Skeletal muscle cell (primary cell): ENCODE measurements at regions not wholly inside any gene's neighbourhood (a gene's known extent, or its start where the extent isn't known, plus 50 kb on each side); places are given as distances from the start of the nearest gene placed in this dataset.
A peak's percentile ranks its signal among the peaks of the same experiment; 100 is the strongest.
"Not testable (repeated sequence)": the region's sequence is repeated elsewhere in the genome, so short reads cannot be mapped to it uniquely, and the experiment has no call there.

Experiments used
- DNase-seq: peaks from one replicate; pipeline ENCODE4 v3.0.0-alpha.2; 2010; ENCODE audit warnings: low read depth
- H3K4me3 ChIP-seq: 2 replicates; pipeline ENCODE4 v1.5.1; 2011; ENCODE audit warnings: low read depth, mild to moderate bottlenecking, control low read depth, low read length, moderate library complexity

DNA sequence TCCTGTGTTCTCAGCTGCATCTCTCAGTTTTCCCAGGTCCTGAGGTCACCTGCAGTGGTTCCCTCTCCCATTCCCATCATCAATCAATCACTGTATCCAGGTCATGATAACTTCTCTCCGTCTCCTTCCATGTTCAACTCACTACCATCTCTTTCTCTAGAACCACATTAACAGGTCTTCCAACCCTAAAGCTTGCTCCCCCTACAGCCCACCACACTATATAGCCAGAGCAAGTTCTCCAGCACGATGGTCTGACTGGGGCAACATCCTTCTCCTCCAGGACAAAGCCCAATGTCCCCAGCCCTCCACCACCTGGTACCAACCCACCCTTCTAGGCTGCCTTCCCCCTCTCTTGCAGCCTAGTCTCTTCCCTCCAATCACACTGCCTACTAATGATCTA lies 241.6 kb downstream of the CDK5RAP2 start:
- H3K4me3 ChIP-seq: no peak overlapping the region
- no peak for DNase-seq

DNA sequence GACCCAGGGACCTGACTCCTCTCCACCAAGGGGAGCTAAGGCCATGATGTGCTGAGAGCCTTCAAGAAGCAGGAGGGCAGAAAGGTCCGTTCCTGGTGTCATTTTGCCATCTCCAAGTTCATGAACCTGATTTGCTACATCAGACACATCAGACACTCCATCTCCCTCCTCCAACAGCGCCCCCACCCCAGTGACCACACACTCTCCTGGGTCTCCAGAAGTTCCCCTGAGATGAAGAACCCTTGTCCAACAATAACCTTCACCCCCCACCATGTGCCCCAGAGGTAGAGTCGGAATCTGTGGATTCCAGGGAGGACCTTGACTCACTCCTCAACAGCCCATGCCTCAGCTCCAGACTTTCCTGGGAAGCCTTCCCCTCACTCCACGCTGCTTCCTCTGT lies 242.8 kb downstream of the CDK5RAP2 start:
- no peak overlapping the region for H3K4me3 ChIP-seq
- DNase-seq: no peak

GRCh38 chr9:120336753-120337090 lies 243.2 kb downstream of the CDK5RAP2 start:
- DNase-seq: no peak

DNA sequence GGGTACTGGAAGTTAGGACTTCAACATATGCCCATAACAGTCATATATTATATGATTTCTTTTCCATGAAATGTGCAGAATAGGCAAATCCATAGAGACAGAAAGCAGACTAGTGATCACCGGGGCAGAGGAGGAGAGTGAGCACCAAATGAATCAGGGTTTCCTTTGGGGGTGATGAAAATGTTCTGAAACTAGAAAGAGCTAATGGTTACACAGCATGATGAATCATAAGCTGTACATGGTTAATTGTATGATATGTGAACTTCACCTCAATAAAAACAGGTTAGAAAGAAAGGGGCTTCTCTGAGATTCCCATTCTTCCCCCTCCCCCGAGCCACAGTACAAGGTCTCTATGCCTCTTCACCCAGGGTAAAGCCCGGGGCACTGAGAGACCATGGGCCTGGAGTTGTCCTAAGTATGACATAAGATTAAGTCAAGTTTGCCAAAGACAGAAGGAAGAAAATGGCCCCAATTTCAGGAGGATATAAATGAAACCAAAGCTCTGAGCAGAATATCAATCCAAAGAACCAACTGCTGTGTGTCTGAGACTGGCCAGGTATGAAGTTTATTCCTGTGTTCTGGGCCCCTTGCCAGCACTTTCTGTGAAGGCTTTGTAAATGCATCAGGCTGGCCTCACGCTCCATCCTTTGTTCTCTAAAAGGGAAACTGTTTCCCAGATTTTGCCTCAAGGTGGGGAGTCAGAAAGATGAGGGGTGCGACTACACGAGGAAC lies 243.8 kb downstream of the CDK5RAP2 start:
- no peak overlapping the region for H3K4me3 ChIP-seq
- DNase-seq: peak; percentile 26

More at GRCh38 chr9:120336753-120337090, 243.2 kb downstream of the CDK5RAP2 start:
- no peak overlapping the region for H3K4me3 ChIP-seq

- DNase-seq: peak; percentile 51
- H3K4me3 ChIP-seq: no peak overlapping the region
Observed at GRCh38 chr9:120331913-120332312, 248.1 kb downstream of the CDK5RAP2 start.

DNA sequence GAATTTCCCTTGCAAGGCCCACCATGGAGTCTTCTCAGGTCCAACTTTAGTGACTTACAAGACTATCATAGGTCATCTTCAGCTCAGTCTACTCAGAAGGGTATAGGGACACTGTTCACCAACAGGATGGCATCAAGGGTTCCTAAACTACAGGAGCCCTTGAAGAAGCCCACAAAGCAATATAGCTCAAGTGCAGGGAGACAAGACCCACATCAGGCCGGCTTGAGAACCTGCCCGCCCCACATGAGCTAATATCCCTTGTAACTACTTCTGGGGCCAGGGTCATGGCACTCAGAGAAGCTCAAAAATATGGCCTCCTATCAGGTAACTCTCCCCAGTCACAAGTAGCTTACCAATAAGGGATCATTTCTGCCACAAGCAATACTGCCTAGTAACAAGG lies 249.9 kb downstream of the CDK5RAP2 start:
- no peak for DNase-seq
- no peak overlapping the region for H3K4me3 ChIP-seq

DNA sequence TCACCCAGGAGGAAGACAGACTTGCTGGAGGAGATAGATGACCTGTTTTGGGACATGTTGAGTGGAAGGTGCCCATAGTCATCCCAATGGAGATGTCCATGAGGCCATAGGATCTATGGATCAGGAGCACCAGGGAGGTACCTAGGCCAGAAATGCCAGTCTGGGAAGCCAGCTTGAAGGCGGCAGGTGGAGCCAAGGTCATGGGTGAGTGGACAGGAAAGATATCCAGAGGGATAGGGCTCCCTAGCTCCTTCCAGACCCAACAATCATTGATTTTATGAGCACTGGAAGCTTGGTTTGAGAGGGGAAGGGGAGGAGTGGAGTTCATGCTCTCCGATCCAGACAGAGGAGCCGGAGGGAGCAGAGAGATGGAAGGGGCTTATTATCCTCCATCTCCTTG lies 252.6 kb downstream of the CDK5RAP2 start:
- no peak for DNase-seq
- no peak overlapping the region for H3K4me3 ChIP-seq

- no peak for DNase-seq
- H3K4me3 ChIP-seq: no peak overlapping the region
Observed at GRCh38 chr9:120326049-120326693, 253.8 kb downstream of the CDK5RAP2 start.

GRCh38 chr9:120324996-120325642 lies 254.8 kb downstream of the CDK5RAP2 start:
- no peak overlapping the region for H3K4me3 ChIP-seq
- no peak for DNase-seq

GRCh38 chr9:120324461-120324860 lies 255.5 kb downstream of the CDK5RAP2 start:
- DNase-seq: no peak
- H3K4me3 ChIP-seq: no peak overlapping the region

GRCh38 chr9:120323125-120323524 lies 256.8 kb downstream of the CDK5RAP2 start:
- no peak overlapping the region for H3K4me3 ChIP-seq
- DNase-seq: no peak

DNA sequence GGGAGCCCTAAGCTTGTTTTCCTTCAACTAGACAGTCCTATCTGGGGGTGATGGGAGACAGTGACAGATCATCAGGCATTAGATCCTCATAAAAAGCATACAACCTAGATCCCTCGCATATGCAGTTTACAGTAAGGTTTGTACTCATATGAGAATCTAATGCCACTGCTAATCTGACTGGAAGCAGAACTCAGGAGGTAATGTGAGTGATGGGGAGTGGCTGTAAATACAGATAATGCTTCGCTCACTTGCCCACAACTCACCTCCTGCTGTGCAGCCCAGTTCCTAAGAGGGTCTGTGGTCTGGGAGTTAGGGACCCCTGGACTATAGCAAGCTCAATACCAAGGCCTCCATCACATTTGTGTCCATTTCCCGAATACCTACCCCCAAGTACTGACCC lies 260.5 kb downstream of the CDK5RAP2 start:
- DNase-seq: no peak
- H3K4me3 ChIP-seq: no peak overlapping the region

DNA sequence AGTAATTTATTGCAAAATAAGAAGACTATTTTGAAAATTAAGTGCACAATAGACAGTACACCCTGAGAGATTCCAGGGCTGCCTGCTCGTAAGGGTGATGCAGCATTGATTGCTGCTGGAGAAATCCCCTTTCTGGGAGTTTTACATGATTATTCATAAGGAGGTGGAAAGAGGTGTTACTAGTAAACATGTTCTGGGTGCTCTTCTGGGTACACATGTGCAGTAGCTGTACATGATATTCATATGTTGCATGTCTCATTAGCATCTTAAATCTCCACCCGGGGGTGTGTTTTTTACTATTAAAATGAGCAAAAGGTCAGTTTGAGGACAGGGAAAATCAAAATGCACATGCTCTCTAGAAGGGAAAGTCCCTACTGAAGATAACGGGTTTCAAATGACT lies 264.8 kb downstream of the CDK5RAP2 start:
- H3K4me3 ChIP-seq: no peak overlapping the region
- no peak for DNase-seq

DNA sequence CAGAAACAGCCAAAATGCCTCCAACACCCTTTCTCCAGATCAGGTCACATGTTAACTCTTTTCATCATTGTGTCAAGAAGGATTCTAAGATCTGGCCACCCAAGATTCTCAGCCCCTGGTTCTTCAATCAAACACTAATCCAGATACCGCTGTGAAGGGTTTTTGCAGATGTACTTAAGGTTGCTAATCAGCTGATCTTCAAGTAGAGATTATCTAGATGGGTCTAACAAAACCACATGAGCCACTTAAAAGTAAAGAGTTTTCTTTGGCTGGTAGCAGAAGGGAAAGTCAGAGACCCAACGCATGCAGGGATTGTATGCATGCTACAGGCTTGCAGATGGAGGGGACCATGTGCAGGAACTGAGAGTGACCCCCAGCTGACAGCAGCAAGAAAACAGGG lies 267.9 kb downstream of the CDK5RAP2 start:
- no peak overlapping the region for H3K4me3 ChIP-seq
- no peak for DNase-seq

DNA sequence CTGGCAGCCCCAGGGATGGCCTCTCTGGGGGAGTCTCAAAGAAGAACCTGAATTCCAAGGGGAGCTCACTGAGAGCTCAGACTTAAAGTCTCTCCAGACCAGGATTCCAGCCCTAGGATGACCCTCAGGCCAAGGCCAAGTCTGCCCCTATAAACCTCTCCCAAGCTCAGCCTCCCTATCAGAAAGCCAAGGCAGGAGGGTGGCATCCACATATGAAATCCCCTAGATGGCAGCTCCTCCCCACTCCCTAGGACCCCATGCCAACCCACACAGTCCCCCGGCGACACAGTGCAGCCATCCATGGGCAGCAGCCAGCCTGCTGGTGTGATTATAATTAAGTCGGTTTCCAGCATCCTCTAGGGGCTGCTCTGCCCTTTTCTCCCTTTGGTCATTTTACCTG lies 269.9 kb downstream of the CDK5RAP2 start:
- no peak for DNase-seq
- no peak overlapping the region for H3K4me3 ChIP-seq

DNA sequence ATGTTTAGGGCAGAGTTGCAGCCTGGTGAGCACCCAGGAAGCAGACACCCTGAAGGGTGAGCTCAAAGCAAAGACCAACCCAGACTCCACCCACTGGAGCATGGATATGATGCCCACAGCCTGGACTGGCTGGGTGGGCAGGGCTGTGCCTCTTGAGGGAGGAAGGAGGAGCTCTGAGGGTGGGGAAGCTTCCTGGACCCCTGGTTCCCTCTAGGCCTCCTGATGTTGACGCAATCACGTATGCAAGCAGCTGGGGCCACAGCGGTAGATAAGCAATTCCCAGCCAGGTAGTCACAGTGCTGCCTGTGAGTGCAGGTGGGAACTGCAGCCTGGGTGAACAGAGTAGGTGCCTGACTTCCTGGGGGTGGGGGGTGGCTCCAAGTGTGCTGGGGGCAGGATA lies 271.5 kb downstream of the CDK5RAP2 start:
- DNase-seq: no peak
- no peak overlapping the region for H3K4me3 ChIP-seq

DNA sequence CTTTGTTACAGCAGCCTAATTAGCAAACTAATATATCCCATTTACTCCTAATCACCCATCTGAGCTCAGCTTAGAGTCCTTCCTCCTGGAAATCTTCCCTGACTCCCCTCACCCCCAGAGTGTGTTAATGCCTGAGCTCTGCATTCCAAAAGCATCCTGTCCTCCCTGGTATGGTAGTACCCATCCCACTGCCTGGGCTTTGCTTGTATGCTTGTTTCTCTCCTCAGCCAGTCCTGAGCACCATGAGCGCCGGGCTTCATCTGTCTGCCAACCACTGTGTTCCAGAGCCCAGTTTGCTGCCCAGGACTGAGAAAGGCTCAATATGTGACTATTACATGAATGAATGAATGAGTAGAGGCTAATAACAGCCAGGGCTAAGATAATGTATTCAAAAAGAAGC lies 272.4 kb downstream of the CDK5RAP2 start:
- no peak overlapping the region for H3K4me3 ChIP-seq
- DNase-seq: no peak

DNA sequence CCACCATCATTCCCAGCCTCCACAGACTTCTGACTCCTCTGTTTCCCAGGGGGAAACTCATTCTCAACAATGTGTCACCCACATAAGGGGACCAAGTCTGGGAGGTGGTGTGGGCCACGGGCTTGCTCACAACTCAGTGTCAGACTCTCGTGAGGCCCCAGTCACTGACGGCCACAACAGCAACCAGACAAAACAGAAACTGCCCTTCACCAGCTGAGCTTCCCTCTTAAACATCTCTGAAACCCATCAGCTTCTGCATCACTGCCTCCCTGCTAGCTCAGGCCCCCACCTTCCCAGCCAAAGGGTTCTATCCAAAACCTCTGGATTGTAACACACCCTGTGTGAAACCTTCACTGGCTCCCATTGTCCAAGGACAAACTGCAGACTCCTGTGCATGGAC lies 273.4 kb downstream of the CDK5RAP2 start:
- no peak for DNase-seq
- no peak overlapping the region for H3K4me3 ChIP-seq

GRCh38 chr9:120306088-120306487 lies 273.9 kb downstream of the CDK5RAP2 start:
- no peak for DNase-seq
- no peak overlapping the region for H3K4me3 ChIP-seq

DNA sequence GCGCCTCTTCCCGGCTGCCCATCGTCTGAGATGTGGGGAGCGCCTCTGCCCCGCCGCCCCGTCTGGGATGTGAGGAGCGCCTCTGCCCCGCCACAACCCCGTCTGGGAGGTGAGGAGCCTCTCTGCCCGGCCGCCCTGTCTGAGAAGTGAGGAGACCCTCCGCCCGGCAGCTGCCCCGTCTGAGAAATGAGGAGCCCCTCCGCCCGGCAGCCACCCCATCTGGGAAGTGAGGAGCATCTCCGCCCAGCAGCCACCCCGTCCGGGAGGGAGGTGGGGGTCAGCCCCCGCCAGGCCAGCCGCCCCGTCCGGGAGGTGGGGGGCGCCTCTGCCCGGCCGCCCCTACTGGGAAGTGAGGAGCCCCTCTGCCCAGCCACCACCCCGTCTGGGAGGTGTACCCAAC lies 275.1 kb downstream of the CDK5RAP2 start:
- H3K4me3 ChIP-seq, DNase-seq: not testable (repeated sequence)

DNA sequence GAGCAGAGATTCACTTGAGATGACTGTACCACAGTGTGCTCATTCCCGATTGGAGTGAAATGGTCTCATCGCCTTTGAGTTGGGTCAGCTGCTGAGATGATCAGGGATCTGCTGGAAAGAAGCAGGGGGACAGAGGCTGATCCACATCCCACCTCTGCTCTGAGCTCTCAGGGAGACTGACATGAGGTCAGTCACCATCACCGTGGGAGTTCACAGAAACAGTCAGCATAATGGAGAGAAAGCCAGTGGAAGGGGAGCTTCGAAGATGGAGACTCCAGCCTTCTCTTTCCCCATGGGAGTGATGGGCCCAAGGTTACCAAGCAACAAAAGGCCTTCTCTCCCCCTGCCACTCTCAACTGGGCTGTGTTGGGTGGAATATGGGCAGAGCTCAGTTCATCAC lies 276.4 kb downstream of the CDK5RAP2 start:
- DNase-seq: no peak
- no peak overlapping the region for H3K4me3 ChIP-seq
